IMR-90 (cell line): ENCODE measurements at regions not wholly inside any gene's neighbourhood (a gene's known extent, or its start where the extent isn't known, plus 50 kb on each side); places are given as distances from the start of the nearest gene placed in this dataset.

Experiments
- ATAC-seq: fragments of 200-7000 bp; cut with Tn5 transposase; 2 replicates; pipeline ENCODE4 v1.9.1; 2020; ENCODE audit warnings: low read depth, mild to moderate bottlenecking, moderate library complexity
- BruUV-seq: library from RNA; stranded (reverse); fragments of 400-500 nt; replicated peaks from 2 replicates; lab custom pipeline; 2021; lab: Mats Ljungman, UMichigan
- CTCF ChIA-PET: fragments of 300-600 bp; formaldehyde crosslinking; extraction: SDS; loops from one replicate; lab custom pipeline; 2021; ENCODE audit warnings: antibody characterized with exemption; lab: Yijun Ruan, JAX
- POLR2A ChIA-PET: fragments of 300-600 bp; sonication (Branson Sonifier 250); formaldehyde crosslinking; loops from one replicate; lab custom pipeline; 2022; ENCODE audit warnings: antibody characterized with exemption; ENCODE audit not compliant: unreplicated experiment; lab: Charles Lee
- DNase-seq: peaks from one replicate; pipeline ENCODE4 v3.0.0; 2013
- H2AFZ ChIP-seq: replicated peaks from 2 replicates; pipeline ENCODE3; 2013; ENCODE audit warnings: low read length, mild to moderate bottlenecking; ENCODE audit not compliant: poor library complexity
- H2AK5ac ChIP-seq: 2 replicates; pipeline ENCODE4 v1.6.1; 2013; ENCODE audit warnings: low read depth, low read length, inconsistent platforms
- H2AK9ac ChIP-seq: replicated peaks from 2 replicates; pipeline ENCODE3; 2013; ENCODE audit warnings: mild to moderate bottlenecking, low read depth, low read length, moderate library complexity; ENCODE audit not compliant: poor library complexity
- H2BK120ac ChIP-seq: 2 replicates; pipeline ENCODE4 v1.6.1; 2013; ENCODE audit warnings: low read depth, low read length, inconsistent platforms
- H2BK15ac ChIP-seq: 3 replicates; pipeline ENCODE4 v1.6.1; 2013; ENCODE audit warnings: low read depth, low read length, inconsistent platforms
- H2BK20ac ChIP-seq: 2 replicates; pipeline ENCODE4 v1.6.1; 2013; ENCODE audit warnings: low read depth, mild to moderate bottlenecking, inconsistent platforms, low read length, moderate library complexity
- H2BK5ac ChIP-seq: 2 replicates; pipeline ENCODE4 v1.6.1; 2013; ENCODE audit warnings: mild to moderate bottlenecking, low read depth, low read length, inconsistent platforms; ENCODE audit not compliant: poor library complexity, severe bottlenecking
- H3K14ac ChIP-seq: replicated peaks from 2 replicates; pipeline ENCODE4 v1.6.1; 2013; ENCODE audit warnings: low read depth, low read length, inconsistent platforms
- H3K18ac ChIP-seq: 2 replicates; pipeline ENCODE4 v1.6.1; 2013; ENCODE audit warnings: low read depth, low read length, control low read depth
- H3K23ac ChIP-seq: 2 replicates; pipeline ENCODE4 v1.6.1; 2013; ENCODE audit warnings: low read depth, low read length, inconsistent platforms
- H3K27ac ChIP-seq: 2 replicates; pipeline ENCODE4 v1.5.1; 2013; ENCODE audit warnings: mild to moderate bottlenecking, control low read depth, low read length; ENCODE audit not compliant: insufficient read depth
- H3K27me3 ChIP-seq: 2 replicates; pipeline ENCODE4 v1.6.1; 2013; ENCODE audit warnings: low read length; ENCODE audit not compliant: control insufficient read depth, insufficient read depth
- H3K36me3 ChIP-seq: 2 replicates; pipeline ENCODE4 v1.6.1; 2013; ENCODE audit warnings: low read length, mixed read lengths; ENCODE audit not compliant: control insufficient read depth, insufficient read depth
- H3K4ac ChIP-seq: 2 replicates; pipeline ENCODE4 v1.6.1; 2013; ENCODE audit warnings: low read depth, low read length, inconsistent platforms
- H3K4me1 ChIP-seq: 2 replicates; pipeline ENCODE4 v1.6.1; 2013; ENCODE audit warnings: low read length, mixed read lengths; ENCODE audit not compliant: control insufficient read depth, insufficient read depth
- H3K4me2 ChIP-seq: 2 replicates; pipeline ENCODE4 v1.6.1; 2013; ENCODE audit warnings: low read depth, mild to moderate bottlenecking, control low read depth, low read length, moderate library complexity
- H3K4me3 ChIP-seq: 2 replicates; pipeline ENCODE4 v1.5.1; 2013; ENCODE audit warnings: low read depth, mild to moderate bottlenecking, control low read depth, low read length, moderate library complexity; ENCODE audit not compliant: insufficient read depth
- H3K56ac ChIP-seq: 2 replicates; pipeline ENCODE4 v1.6.1; 2013; ENCODE audit warnings: low read length, inconsistent platforms; ENCODE audit not compliant: insufficient read depth; ENCODE audit errors: extremely low read depth
- H3K79me1 ChIP-seq, 2 experiments: 2 replicates each; pipeline ENCODE4 v1.6.1; 2013; ENCODE audit warnings: low read length in 2 of 2, inconsistent platforms in 1 of 2, low read depth in 1 of 2
- H3K9ac ChIP-seq: 2 replicates; pipeline ENCODE4 v1.6.1; 2013; ENCODE audit warnings: low read depth, low read length, control low read depth
- H3K9me1 ChIP-seq: 2 replicates; pipeline ENCODE4 v1.6.1; 2013; ENCODE audit warnings: low read length, inconsistent platforms; ENCODE audit not compliant: insufficient read depth
- H3K9me3 ChIP-seq: 2 replicates; pipeline ENCODE4 v1.6.1; 2013; ENCODE audit warnings: low read length; ENCODE audit not compliant: control insufficient read depth, insufficient read depth
- H4K20me1 ChIP-seq: 2 replicates; pipeline ENCODE4 v1.6.1; 2013; ENCODE audit warnings: low read length, inconsistent platforms; ENCODE audit not compliant: insufficient read depth
- H4K5ac ChIP-seq: 2 replicates; pipeline ENCODE4 v1.6.1; 2013; ENCODE audit warnings: mild to moderate bottlenecking, low read depth, low read length, control low read depth
- H4K8ac ChIP-seq, 2 experiments: 2 replicates each; pipeline ENCODE4 v1.6.1; 2013; ENCODE audit warnings: low read depth in 2 of 2, low read length in 2 of 2, control low read depth in 1 of 2, inconsistent platforms in 1 of 2
- H4K91ac ChIP-seq: 2 replicates; pipeline ENCODE4 v1.6.1; 2013; ENCODE audit warnings: low read depth, low read length, inconsistent platforms; ENCODE audit not compliant: insufficient read depth
- BHLHE40 ChIP-seq: fragments of 150-350 bp; IDR thresholded peaks from 2 replicates; pipeline ENCODE4 v1.6.1; 2016; ENCODE audit warnings: mild to moderate bottlenecking, low read depth, low read length
- CEBPB ChIP-seq: IDR thresholded peaks from 2 replicates; pipeline ENCODE4 v1.6.1; 2012; ENCODE audit warnings: low read depth, low read length, improper control_type of control experiment
- CHD1 ChIP-seq: IDR thresholded peaks from 2 replicates; pipeline ENCODE4 v1.6.1; 2012; ENCODE audit warnings: low read depth, low read length, improper control_type of control experiment
- FOS ChIP-seq: fragments of 150-350 bp; IDR thresholded peaks from 2 replicates; pipeline ENCODE4 v1.6.1; 2016; ENCODE audit warnings: low read depth, low read length
- MAFK ChIP-seq: IDR thresholded peaks from 2 replicates; pipeline ENCODE4 v1.6.1; 2012; ENCODE audit warnings: low read depth, low read length, improper control_type of control experiment
- MAZ ChIP-seq: IDR thresholded peaks from 2 replicates; pipeline ENCODE4 v1.6.1; 2012; ENCODE audit warnings: low read depth, mild to moderate bottlenecking, low read length, improper control_type of control experiment, moderate library complexity, borderline replicate concordance
- MXI1 ChIP-seq: IDR thresholded peaks from 2 replicates; pipeline ENCODE4 v1.6.1; 2012; ENCODE audit warnings: low read depth, mild to moderate bottlenecking, low read length, moderate library complexity, borderline replicate concordance
- NFE2L2 ChIP-seq: fragments of 150-350 bp; IDR thresholded peaks from 2 replicates; pipeline ENCODE4 v1.6.1; 2016; ENCODE audit warnings: low read depth, mild to moderate bottlenecking, low read length
- POLR2A ChIP-seq: IDR thresholded peaks from 2 replicates; pipeline ENCODE4 v1.6.1; 2012; ENCODE audit warnings: mild to moderate bottlenecking, low read depth, low read length
- RAD21 ChIP-seq: IDR thresholded peaks from 2 replicates; pipeline ENCODE4 v1.6.1; 2012; ENCODE audit warnings: low read length, improper control_type of control experiment
- RCOR1 ChIP-seq: IDR thresholded peaks from 2 replicates; pipeline ENCODE4 v1.6.1; 2012; ENCODE audit warnings: mild to moderate bottlenecking, low read length, improper control_type of control experiment; ENCODE audit not compliant: insufficient replicate concordance
- RFX5 ChIP-seq: IDR thresholded peaks from 2 replicates; pipeline ENCODE4 v1.8.0; 2012; ENCODE audit warnings: low read depth, mild to moderate bottlenecking, low read length, moderate library complexity
- SMC3 ChIP-seq: fragments of 150-350 bp; IDR thresholded peaks from 2 replicates; pipeline ENCODE4 v1.6.1; 2016; ENCODE audit warnings: low read depth, mild to moderate bottlenecking, antibody characterized with exemption, low read length, moderate library complexity
- WGBS, 2 experiments: methylation state at CpG; one replicate each; pipeline versions ENCODE4 v1.1.5 to v1.1.7; 2013; ENCODE audit warnings: missing lambda C conversion rate in 2 of 2; ENCODE audit not compliant: insufficient read length in 1 of 2; ENCODE audit errors: extremely low coverage in 2 of 2; 5-methylcytosine and 5-hydroxymethylcytosine counted together
- dilution Hi-C: fragments of 300-500 bp; cut with HindIII; formaldehyde crosslinking; loops from one replicate; pipeline ENCODE4 v1.14.3; 2018; ENCODE audit warnings: low sequenced_read_pairs; ENCODE audit not compliant: unreplicated experiment
- in situ Hi-C: fragments of 300-500 bp; cut with MboI; formaldehyde crosslinking; loops from 3 replicates; pipeline ENCODE4 v1.14.3; 2019; ENCODE audit warnings: low sequenced_read_pairs, inconsistent platforms, mixed read lengths
- intact Hi-C: fragments of 100-400 bp; cut with micrococcal nuclease; formaldehyde crosslinking; loops from 2 replicates; pipeline ENCODE4 v1.10.0; 2022
- TF ChIP-seq, protein P1 (sequence below): fragments of 150-350 bp; IDR thresholded peaks from 2 replicates; pipeline ENCODE4 v1.6.1; 2016; ENCODE audit warnings: low read depth, mild to moderate bottlenecking, low read length, moderate library complexity, borderline replicate concordance
- TF ChIP-seq, protein P2 (sequence below): conservative IDR thresholded peaks from 2 replicates; pipeline ENCODE4 v1.5.1; 2012; ENCODE audit warnings: mild to moderate bottlenecking, low read depth, low read length, improper control_type of control experiment
- TF ChIP-seq, protein P3 (sequence below): fragments of 150-350 bp; IDR thresholded peaks from 2 replicates; pipeline ENCODE4 v1.6.1; 2017; ENCODE audit warnings: mild to moderate bottlenecking, antibody characterized with exemption, low read length, low read depth

DNA sequence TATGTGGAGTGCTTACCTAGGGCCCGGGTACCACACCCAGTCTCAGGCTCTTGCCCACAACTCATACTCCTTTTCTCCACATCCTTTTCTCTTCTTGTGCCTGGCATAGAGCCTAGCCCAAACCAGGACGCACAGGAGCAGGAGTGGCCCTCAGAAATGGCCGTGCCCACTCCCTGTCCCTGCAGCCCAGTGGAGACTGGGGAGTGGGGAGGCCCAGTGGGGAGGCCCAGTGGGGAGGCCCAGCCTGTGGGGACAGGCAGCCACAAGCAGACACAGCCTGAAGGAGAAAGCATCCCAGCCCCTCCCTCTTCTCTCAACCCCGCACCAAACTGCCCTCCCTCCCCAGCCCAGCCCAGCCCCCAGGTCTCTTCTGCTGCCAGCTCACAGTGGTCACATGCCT is 196.8 kb downstream of the KIF26A start:
- Histone ChIP-seq H2AK9ac (no peak overlapping the region), H3K9ac (no peak overlapping the region), H2BK120ac (no peak overlapping the region), H3K4me3 (no peak overlapping the region), H4K91ac (no peak overlapping the region), H3K23ac (no peak overlapping the region), H3K27me3 (no peaks in the 10 kb centered on the region), H3K27ac (no peak overlapping the region), H3K4me1 (no peaks in the 10 kb centered on the region), H4K20me1 (no peaks in the 10 kb centered on the region), H3K56ac (no peak overlapping the region), H3K18ac (no peak overlapping the region), H4K8ac (no peak overlapping the region), H2BK5ac (no peak overlapping the region), H2BK20ac (no peak overlapping the region), H3K36me3 (no peaks in the 10 kb centered on the region), H3K9me3 (peaks cover 35% of the 10 kb centered on the region), H4K5ac (no peak overlapping the region), H3K4me2 (no peak overlapping the region), H2AK5ac (no peak overlapping the region), H2AFZ (no peak overlapping the region), H3K79me1 (no peaks in the 10 kb centered on the region), H3K4ac (no peak overlapping the region), H3K14ac (no peak overlapping the region), H2BK15ac (no peak overlapping the region), H3K9me1 (no peaks in the 10 kb centered on the region)
- in situ Hi-C loops = no loop called here
- ChIA-PET CTCF (no interaction called here), POLR2A (no interaction called here)
- dilution Hi-C loops = no loop called here
- no peak for DNase-seq
- no CpG with 5 or more reads among the region's 4 CpGs for WGBS, 2 experiments
- no peak for ATAC-seq
- no TSS peak for BruUV-seq
- intact Hi-C loops = no loop called here
- TF ChIP-seq CEBPB (no peak), FOS (no peak), RFX5 (no peak), CHD1 (no peak), MXI1 (no peak), MAZ (no peak), MAFK (no peak), RCOR1 (no peak), RAD21 (no peak), NFE2L2 (no peak), SMC3 (no peak), POLR2A (no peak), BHLHE40 (no peak)
- TF ChIP-seq, protein P1, sequence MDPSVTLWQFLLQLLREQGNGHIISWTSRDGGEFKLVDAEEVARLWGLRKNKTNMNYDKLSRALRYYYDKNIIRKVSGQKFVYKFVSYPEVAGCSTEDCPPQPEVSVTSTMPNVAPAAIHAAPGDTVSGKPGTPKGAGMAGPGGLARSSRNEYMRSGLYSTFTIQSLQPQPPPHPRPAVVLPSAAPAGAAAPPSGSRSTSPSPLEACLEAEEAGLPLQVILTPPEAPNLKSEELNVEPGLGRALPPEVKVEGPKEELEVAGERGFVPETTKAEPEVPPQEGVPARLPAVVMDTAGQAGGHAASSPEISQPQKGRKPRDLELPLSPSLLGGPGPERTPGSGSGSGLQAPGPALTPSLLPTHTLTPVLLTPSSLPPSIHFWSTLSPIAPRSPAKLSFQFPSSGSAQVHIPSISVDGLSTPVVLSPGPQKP = no peak
- TF ChIP-seq, protein P2, sequence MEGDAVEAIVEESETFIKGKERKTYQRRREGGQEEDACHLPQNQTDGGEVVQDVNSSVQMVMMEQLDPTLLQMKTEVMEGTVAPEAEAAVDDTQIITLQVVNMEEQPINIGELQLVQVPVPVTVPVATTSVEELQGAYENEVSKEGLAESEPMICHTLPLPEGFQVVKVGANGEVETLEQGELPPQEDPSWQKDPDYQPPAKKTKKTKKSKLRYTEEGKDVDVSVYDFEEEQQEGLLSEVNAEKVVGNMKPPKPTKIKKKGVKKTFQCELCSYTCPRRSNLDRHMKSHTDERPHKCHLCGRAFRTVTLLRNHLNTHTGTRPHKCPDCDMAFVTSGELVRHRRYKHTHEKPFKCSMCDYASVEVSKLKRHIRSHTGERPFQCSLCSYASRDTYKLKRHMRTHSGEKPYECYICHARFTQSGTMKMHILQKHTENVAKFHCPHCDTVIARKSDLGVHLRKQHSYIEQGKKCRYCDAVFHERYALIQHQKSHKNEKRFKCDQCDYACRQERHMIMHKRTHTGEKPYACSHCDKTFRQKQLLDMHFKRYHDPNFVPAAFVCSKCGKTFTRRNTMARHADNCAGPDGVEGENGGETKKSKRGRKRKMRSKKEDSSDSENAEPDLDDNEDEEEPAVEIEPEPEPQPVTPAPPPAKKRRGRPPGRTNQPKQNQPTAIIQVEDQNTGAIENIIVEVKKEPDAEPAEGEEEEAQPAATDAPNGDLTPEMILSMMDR = no peak
- TF ChIP-seq, protein P3, sequence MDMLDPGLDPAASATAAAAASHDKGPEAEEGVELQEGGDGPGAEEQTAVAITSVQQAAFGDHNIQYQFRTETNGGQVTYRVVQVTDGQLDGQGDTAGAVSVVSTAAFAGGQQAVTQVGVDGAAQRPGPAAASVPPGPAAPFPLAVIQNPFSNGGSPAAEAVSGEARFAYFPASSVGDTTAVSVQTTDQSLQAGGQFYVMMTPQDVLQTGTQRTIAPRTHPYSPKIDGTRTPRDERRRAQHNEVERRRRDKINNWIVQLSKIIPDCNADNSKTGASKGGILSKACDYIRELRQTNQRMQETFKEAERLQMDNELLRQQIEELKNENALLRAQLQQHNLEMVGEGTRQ = no peak
